ENCODE measurements at regions not wholly inside any gene's neighbourhood (a gene's known extent, or its start where the extent isn't known, plus 50 kb on each side); places are given as distances from the start of the nearest gene placed in this dataset.

GRCh38 chr6:15816661-15817060 lies 153.8 kb upstream of the DTNBP1 start:
- TF ChIP-seq CTCF (IDR thresholded peaks at IDR 0.05), result no peak
- no peak for TF ChIP-seq POLR2AphosphoS5 (IDR thresholded peaks at IDR 0.05)
- TF ChIP-seq POLR2A (IDR thresholded peaks at IDR 0.05), result no peak

All from breast epithelium (tissue), 3 donors.